Stimulated activated CD4-positive, alpha-beta T cell treated with anti-CD3 and anti-CD28 coated beads, Interleukin-2, amount 100 ng/mL, for 4 hours (primary cell): ENCODE measurements at regions not wholly inside any gene's neighbourhood (a gene's known extent, or its start where the extent isn't known, plus 50 kb on each side); places are given as distances from the start of the nearest gene placed in this dataset.

Source experiments
- DNase-seq: peaks from one replicate; pipeline ENCODE4 v3.0.0-alpha.2; 2020; ENCODE audit warnings: low read depth

DNA sequence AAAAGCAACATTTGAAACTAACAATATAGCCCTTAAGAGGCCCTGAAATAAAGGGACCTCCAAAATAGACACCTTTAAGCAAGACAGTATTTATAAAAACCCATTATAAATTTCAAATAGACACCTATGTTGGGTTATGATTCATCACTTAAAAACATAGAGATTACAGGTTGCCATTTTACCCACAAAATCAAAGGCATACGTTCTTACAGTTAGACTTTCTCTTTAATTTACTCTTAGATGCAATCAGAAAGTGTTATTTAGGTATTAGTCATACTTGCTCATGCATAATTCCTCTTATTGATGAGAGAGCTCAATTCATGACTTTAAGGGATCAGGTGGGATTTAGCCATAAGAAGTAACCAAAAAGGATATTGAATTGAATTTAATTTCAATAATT lies 51.5 kb upstream of the TMEM200A start:
- DNase-seq: no peak

DNA sequence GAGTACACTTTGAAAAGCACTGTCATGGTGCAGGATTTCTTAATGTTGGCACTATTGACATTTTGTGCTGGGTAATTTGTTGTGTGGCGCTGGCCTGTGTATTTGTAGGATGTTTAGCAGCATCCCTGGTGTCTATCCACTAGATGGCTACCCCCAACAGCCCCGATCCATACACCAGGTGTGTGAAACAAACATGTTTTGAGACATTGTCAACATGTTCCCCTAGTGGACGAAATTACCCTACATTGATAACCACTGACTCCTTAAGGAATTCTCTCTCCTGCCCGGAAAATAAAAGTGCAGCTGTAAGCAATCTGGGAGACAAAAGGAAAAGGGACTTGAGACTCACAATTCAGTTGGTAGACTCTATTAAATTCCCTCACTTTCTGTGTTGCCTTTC lies 52.6 kb upstream of the TMEM200A start:
- no peak for DNase-seq

DNA sequence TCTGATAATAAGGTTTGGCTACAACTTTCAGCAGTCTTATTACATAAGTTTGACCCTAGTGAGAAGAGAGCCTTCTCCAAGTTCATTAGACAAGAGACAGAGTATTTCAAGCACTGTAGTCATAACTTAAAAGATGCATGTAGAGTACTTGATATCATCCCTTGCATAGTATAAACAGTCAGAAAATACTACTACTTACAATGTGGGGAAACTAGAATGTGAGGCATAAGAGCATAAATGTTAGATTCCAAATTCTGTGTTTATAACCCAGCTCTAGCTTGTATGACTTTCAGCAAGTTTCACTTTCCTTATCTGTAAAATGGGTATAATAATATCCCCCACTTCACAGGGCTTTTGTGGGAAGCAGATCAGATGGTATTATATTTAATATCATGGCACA lies 56.8 kb upstream of the TMEM200A start:
- no peak for DNase-seq

DNA sequence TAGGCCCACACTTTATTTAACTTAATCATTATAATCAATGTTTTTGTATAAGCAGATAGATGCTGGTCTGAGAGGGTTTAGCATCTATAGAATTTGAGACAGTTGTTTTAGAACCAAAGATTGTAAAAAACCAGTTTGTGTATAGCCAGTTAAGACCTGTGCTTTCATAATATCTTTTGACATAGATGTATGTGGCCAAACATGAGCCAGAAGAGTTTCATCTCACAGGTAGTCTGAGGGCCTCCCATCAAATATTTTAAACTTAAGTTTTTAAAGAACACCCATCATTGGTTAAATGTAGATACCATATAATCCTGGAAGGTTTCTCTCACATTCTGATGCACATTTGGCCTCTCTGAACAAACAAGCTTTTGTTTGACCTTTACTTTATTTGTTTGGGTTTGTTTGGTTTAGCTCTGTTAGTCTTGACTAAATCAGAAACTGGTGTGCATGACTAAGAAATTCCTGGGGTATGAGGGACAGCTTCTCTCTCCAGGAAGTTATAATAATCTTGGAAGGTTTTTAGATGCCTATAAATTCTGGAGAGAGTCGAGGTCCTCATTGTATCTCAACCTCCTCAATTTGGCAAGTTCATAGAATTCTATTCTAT lies 58.0 kb upstream of the TMEM200A start:
- DNase-seq: no peak

DNA sequence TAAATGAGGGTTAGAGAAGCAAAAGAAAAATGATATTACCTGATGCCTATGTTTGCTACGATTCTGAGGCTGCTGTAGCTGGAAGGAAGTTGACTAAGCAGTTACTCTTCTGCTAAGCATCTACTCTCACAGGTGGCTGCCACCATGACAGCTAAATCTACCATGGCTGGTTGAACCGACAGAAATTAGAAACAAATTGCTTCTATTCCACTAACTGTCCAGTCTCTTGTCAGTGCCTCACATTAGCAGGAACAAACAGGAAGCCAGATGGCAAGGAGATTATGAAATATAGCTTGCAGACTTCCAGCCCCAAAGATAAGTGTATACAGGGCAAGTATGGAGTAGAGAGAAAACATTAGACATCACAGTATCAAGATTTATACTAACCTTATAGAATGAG lies 59.4 kb upstream of the TMEM200A start:
- DNase-seq: no peak

DNA sequence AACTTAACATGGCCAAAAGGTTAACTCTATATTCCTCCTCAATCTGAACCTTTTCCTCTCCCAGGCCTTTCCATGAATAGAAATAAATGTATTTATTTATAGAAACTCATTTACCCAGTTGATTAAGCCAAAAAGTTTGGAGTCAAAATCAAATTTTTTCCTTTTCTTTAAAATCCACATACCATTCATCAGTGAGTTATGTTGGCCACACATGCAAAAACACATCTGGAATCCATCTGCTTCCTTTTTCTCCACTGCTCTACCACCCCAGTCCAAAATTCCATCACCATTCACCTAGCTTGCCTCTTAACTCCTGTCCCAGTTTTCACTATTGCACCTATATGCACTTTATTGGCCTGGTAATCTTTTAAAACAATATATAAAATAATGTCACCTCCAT lies 62.4 kb upstream of the TMEM200A start:
- no peak for DNase-seq

DNA sequence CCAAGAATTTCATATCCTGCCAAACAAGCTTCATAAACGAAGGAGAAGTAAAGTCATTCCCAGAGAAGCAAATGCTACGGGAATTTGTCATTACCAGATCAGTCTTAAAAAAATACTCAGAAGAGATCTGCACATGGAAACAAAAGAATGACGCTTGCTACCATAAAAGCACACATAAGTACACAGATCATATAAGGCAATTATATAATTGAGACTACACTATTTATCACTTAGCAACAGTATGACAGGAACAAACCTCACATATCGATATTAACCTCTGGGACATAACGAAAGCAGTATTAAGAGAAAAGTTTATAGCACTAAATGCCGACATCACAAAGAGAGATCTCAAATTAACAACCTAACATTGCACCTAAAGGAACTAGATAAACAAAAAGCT lies 67.6 kb upstream of the TMEM200A start:
- DNase-seq: no peak

DNA sequence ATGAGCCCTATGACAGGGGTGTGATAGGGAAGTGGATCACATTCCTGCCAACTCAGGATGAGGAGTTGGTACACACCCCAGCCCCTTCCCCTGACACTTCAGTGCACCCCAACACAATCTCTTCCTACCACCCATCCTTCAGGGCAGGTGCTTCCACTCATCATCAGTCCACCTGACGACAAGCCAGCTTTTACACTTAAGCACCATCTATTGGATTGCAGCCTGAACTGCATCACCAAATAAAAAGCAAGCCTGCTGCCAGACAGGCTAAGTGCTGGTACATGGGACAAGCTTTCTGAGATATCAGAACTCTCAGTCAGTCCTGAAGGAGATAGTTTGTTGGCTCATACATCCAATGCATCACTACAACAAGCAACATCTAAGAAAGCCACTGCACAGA lies 69.0 kb upstream of the TMEM200A start:
- DNase-seq: no peak

DNA sequence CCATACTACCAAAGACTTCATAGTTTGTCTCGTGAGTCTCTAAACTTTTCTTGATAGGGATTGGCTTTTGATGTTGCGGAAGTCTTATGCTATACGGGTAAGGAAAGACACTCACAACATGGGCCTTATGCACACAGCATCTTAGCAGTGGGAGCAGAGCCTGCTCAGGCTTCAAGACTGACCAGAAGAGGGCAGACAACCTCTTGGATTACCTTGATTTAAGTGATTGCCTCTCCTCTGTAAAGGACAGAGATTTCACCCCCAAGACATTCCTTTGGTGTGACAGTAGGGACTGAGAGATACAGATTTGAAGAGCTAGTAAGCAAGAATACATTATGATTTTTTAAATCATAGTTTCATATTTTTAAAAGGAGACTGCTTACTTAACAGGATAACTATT lies 71.0 kb upstream of the SAMD3 start:
- DNase-seq: peak; percentile 16

DNA sequence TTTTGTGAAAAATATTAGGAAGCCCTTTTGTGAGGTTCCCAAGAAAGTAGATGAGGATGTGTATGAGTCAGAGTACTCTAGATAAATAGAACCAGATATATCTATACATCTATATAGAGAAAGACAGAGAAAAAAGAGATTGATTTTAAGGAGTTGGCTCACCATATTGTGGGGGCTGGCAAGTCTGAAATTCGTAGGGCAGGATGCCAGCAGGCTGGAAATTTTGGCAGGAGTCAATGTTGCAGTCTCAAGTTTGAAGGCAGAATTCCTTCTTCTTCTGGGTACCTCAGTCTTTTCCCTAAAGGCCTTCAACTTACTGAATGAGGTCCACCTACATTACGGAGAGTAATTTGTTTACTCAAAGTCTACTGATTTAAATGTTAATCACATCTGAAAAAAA lies 65.3 kb upstream of the SAMD3 start:
- no peak for DNase-seq

DNA sequence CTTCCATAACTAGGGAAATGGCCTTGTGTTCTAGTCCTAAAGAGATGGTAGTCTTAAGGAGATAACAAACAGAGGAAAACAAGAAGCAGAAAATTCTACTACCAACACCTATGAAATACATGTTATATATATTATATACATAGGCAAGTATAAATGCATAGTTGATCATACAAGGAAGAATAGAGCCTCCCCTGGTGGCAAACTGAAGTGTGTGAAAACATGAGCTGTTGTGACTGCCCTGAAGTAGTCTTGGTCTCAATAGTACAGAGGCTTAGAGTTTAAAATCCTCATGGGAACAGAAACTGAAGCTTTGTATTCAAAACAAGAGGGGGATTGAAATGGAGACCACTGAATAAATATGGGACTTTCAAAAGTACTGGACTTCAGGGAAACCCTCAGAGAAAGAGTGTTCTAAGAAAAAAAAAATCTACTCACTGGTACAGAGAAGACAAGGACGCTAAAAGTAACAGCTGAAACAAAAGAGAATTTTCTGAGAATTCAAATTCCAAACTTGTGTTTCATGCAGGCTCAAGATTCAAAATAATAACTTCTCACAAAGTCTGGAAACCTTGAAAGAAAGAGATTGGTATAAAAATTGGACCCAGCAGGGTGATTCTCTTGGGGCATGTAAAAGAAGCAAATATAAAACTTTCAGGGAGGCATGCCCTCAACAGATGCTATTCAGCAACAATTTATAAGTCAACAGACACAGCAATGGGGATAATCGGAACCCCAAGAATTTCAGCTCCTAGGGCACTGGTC lies 59.7 kb upstream of the SAMD3 start:
- peak; percentile 7 for DNase-seq

DNA sequence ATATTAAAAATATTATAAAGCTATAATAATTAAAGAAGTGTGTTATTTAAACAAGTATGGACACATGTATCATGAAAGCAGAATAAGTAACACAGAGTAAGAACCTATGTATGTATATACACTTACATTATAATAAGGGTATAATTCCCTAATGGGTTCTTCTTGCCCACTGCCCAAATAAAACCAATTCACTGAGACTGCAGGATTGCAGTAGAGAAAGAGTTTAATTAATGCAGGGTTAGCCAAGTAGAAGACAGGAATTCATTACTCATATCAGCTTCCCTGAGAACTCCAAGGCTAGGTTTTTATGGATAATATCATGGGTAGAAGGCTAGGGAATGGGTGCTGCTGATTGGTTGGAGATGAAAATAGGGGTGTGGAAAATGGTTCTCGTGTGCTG lies 53.8 kb upstream of the SAMD3 start:
- no peak for DNase-seq

DNA sequence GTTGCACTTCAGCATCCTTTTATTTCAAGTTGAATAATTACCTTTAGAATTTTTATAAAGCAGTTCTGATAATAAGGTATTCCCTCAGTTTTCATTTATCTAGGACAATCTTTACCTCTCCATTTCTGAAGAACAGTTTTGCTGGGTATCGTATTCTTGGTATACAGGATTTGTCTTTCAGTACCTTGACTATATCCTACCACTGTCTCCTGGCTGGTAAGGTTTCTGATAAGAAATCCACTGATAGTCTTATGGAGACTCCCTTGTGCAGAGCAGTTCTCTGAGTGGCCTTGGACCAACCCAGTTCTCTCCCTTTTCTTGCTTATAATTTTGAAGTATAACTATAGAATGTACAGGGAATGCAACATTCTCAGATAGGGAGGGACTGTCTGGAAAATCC lies 51.3 kb upstream of the SAMD3 start:
- DNase-seq: no peak
